HL-60 (cell line): ENCODE measurements at regions not wholly inside any gene's neighbourhood (a gene's known extent, or its start where the extent isn't known, plus 50 kb on each side); places are given as distances from the start of the nearest gene placed in this dataset.

Experiments used
- DNase-seq, 2 experiments: peaks; one replicate each; pipeline ENCODE4 v3.0.0-alpha.2; 2010 to 2020; ENCODE audit warnings: low read depth in 1 of 2, low spot score in 1 of 2
- H3K27ac ChIP-seq: fragments of 250-450 bp; sonication (Bioruptor Pico); replicated peaks from 2 replicates; pipeline ENCODE4 v1.5.1; 2020; ENCODE audit warnings: mild to moderate bottlenecking, moderate library complexity
- H3K27me3 ChIP-seq: fragments of 250-450 bp; sonication (Bioruptor Pico); 2 replicates; pipeline ENCODE4 v1.5.1; 2021; ENCODE audit warnings: mild to moderate bottlenecking, moderate library complexity; ENCODE audit not compliant: insufficient read depth, poor library complexity, severe bottlenecking
- H3K4me3 ChIP-seq: replicated peaks from 2 replicates; pipeline ENCODE4 v1.5.1; 2011; ENCODE audit warnings: mild to moderate bottlenecking, control low read depth, low read length; ENCODE audit not compliant: insufficient read depth
- GABPA ChIP-seq: IDR thresholded peaks from 2 replicates; pipeline ENCODE4 v1.6.1; 2012; ENCODE audit warnings: low read depth
- POLR2AphosphoS5 ChIP-seq: IDR thresholded peaks from 2 replicates; pipeline ENCODE4 v1.6.1; 2012; ENCODE audit warnings: low read depth
- SPI1 ChIP-seq: IDR thresholded peaks from 2 replicates; pipeline ENCODE4 v1.6.1; 2012; ENCODE audit warnings: low read depth, mild to moderate bottlenecking, borderline replicate concordance
- TF ChIP-seq, protein P1 (sequence below): IDR thresholded peaks from one replicate; pipeline ENCODE4 v1.5.1; 2011; ENCODE audit warnings: low read length, control low read depth, inconsistent platforms; ENCODE audit not compliant: insufficient read depth
- TF ChIP-seq, protein P2 (sequence below): IDR thresholded peaks from 2 replicates; pipeline ENCODE4 v1.6.1; 2012; ENCODE audit warnings: low read depth; ENCODE audit not compliant: insufficient replicate concordance

DNA sequence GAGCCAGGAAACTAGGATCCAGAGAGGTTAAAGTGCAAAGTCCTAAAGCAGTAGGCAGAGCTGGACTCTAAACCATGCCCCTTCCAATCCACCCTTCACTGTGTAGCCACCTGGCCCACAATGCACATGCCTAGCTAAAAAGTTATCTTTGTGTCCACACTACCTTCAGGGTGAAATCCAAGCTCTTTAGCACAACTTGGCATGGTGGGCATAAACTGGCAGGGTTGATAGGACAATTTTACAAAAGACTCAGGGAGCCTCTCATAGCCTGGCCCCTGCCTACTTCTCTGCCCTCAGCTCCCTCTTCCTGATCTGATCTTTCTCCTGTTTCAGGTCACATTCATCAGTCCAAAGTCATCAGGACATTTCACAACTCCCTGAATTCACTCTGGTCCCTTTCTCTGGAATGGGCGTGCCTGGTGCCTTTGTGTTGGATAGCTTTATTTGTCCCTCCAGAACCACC is 513.9 kb downstream of the OMA1 start:
- Histone ChIP-seq H3K27ac (no peak overlapping the region), H3K27me3 (peaks cover 3% of the 10 kb centered on the region), H3K4me3 (no peak overlapping the region)
- no peak for TF ChIP-seq POLR2AphosphoS5
- TF ChIP-seq, protein P1, sequence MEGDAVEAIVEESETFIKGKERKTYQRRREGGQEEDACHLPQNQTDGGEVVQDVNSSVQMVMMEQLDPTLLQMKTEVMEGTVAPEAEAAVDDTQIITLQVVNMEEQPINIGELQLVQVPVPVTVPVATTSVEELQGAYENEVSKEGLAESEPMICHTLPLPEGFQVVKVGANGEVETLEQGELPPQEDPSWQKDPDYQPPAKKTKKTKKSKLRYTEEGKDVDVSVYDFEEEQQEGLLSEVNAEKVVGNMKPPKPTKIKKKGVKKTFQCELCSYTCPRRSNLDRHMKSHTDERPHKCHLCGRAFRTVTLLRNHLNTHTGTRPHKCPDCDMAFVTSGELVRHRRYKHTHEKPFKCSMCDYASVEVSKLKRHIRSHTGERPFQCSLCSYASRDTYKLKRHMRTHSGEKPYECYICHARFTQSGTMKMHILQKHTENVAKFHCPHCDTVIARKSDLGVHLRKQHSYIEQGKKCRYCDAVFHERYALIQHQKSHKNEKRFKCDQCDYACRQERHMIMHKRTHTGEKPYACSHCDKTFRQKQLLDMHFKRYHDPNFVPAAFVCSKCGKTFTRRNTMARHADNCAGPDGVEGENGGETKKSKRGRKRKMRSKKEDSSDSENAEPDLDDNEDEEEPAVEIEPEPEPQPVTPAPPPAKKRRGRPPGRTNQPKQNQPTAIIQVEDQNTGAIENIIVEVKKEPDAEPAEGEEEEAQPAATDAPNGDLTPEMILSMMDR, result no peak
- TF ChIP-seq SPI1, result no peak
- TF ChIP-seq, protein P2, sequence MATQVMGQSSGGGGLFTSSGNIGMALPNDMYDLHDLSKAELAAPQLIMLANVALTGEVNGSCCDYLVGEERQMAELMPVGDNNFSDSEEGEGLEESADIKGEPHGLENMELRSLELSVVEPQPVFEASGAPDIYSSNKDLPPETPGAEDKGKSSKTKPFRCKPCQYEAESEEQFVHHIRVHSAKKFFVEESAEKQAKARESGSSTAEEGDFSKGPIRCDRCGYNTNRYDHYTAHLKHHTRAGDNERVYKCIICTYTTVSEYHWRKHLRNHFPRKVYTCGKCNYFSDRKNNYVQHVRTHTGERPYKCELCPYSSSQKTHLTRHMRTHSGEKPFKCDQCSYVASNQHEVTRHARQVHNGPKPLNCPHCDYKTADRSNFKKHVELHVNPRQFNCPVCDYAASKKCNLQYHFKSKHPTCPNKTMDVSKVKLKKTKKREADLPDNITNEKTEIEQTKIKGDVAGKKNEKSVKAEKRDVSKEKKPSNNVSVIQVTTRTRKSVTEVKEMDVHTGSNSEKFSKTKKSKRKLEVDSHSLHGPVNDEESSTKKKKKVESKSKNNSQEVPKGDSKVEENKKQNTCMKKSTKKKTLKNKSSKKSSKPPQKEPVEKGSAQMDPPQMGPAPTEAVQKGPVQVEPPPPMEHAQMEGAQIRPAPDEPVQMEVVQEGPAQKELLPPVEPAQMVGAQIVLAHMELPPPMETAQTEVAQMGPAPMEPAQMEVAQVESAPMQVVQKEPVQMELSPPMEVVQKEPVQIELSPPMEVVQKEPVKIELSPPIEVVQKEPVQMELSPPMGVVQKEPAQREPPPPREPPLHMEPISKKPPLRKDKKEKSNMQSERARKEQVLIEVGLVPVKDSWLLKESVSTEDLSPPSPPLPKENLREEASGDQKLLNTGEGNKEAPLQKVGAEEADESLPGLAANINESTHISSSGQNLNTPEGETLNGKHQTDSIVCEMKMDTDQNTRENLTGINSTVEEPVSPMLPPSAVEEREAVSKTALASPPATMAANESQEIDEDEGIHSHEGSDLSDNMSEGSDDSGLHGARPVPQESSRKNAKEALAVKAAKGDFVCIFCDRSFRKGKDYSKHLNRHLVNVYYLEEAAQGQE, result no peak
- TF ChIP-seq GABPA, result no peak
- DNase-seq, result no peak

DNA sequence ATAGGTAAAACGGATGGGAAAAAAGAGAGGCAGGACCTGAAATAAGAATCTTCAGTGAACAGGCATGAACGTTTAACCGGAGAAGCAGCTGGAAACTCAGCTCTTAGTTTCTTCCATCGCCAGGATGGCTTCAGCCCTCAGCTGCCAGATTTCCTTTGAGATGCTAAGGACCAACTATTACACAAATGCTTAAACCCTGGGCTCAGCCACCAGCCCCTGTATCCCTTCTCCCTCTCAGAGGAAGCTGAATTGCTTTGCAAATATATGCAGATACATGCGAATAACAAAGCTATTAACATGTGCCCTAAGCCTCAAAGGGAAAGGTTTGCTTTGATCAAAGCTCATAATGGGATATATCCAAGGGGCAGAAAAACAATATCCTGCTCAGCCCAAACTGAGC is 515.1 kb downstream of the OMA1 start:
- H3K4me3 ChIP-seq, result no peak overlapping the region
- H3K27ac ChIP-seq, result no peak overlapping the region
- DNase-seq, result no peak
- H3K27me3 ChIP-seq, result peaks cover 3% of the 10 kb centered on the region
- TF ChIP-seq SPI1, result no peak
- TF ChIP-seq POLR2AphosphoS5, result no peak
- TF ChIP-seq, protein P2, result no peak
- no peak for TF ChIP-seq GABPA
- TF ChIP-seq, protein P1, result no peak

DNA sequence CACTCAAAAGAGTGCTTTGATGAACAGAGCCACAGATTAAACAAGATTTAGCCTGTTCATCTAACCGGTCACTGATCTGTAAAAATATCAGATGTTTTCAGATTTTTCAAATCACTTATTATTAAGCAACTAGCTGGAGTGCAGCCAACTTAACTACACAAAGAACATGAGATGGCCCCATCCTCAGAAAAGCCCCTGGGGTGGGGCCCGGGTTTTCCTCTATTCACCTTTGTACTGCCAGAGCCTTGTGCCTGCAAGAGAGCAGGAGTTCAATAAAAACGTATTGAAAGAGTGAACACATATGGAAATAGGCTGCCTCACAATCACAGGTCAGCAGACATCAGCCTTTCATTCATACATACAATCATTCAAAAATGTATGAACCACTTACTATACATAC is 516.1 kb downstream of the OMA1 start:
- no peak overlapping the region for H3K4me3 ChIP-seq
- no peak for TF ChIP-seq POLR2AphosphoS5
- TF ChIP-seq, protein P1, result no peak
- TF ChIP-seq SPI1, result no peak
- TF ChIP-seq, protein P2, result no peak
- TF ChIP-seq GABPA, result no peak
- H3K27me3 ChIP-seq, result peaks cover 3% of the 10 kb centered on the region
- no peak overlapping the region for H3K27ac ChIP-seq
- DNase-seq, result no peak
